NCI-H2196 (cell line): ENCODE measurements at regions not wholly inside any gene's neighbourhood (a gene's known extent, or its start where the extent isn't known, plus 50 kb on each side); places are given as distances from the start of the nearest gene placed in this dataset.

Source experiments
- DNase-seq: peaks from one replicate; lab custom pipeline; 2025; ENCODE audit not compliant: unreplicated experiment; lab: John Stamatoyannopoulos, UW

DNA sequence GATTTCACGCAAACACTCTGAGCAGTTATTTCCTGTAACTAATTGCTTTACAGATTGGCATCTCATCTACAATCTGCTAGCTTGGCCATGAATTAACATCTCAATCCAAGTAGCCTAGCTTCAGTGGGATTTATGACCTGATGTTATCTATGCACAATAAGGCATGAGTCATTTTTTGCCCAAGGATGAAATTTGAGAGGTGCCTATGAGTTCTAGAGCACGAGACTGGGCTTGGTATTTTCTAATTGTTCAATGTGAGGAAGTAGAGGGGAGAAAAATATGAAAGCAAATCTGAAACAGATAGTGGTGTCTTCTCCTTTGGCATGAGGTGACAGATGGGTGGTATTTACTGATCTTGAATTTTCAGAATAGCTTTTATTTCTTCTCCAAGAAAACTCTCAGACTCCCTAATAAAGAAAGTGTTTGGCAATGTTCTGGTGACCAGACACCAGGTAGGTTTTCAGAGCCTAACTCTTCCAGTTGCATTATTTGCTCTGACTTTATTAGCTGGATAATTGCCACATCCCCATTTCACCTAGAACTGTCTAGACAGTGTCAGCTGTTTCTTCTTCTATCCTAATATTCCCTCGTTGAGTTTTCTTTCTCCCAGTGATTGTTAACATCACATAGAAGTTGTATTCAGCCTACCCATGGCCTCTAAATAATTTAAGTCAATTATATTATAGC lies 301.0 kb upstream of the UMPS start:
- DNase-seq = peak; percentile 94

DNA sequence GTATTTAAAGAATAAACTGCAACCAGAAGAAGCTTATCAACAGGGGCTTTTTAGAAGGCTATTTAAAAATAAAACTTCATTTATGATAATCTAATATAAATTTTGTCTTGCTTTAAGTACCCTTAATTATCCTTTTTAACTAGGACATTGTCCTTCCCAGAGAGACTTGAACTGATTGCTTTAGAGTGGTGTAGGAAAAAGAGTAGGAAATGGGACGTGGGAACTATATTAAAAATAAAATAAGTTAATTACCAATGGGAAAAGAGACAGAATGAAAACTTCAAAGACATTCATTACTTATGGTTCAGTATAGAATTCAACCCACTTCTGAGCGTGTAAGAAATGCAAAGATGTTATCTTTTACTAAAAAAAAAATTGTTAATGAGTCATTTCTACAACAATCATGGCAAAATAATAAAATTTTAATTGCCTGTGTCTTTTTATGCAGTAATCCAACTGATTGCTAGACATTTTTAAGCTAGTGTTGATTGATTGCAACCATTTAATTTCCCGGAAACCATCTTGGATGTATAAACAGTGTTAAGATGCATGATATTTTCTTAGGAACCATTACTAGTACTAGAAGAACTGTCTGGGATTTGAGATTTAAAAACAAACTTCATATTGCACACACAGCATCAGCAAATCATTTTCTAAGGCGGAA lies 298.8 kb upstream of the UMPS start:
- DNase-seq = no peak

DNA sequence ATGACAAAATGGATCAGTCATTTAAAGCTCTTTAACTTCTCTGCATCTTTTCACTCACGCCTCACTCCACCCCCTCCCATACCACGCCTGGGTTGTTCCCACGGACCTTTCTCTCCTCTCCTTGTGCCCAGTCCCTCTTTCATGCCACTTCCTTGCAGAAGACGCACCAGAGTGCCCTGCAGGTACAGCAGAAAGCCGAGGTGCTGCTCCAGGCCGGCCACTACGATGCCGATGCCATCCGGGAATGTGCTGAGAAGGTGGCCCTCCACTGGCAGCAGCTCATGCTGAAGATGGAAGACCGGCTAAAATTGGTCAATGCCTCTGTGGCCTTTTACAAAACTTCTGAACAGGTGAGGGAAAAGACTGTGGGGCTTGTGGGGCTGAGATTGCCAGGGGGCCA lies 296.1 kb upstream of the UMPS start:
- no peak for DNase-seq

DNA sequence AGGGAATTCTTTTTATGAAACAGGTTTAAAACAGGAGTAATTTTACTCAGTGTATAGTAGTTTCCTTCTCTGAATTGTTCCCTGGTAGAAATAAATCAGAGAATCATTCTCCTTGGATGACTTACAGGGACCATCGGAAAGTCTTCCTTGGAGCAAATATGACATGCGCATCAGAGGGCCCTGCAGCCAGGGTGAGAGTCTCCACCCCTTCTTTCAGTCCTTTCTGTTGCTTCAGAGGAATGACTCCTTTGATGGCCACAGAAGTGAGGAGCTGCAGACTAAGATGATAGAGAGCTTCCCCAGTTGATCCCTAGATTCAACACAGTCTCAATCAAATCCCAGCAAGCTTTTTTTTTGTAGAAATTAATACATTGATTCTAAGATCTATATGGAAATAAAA lies 294.8 kb upstream of the UMPS start:
- DNase-seq = no peak

DNA sequence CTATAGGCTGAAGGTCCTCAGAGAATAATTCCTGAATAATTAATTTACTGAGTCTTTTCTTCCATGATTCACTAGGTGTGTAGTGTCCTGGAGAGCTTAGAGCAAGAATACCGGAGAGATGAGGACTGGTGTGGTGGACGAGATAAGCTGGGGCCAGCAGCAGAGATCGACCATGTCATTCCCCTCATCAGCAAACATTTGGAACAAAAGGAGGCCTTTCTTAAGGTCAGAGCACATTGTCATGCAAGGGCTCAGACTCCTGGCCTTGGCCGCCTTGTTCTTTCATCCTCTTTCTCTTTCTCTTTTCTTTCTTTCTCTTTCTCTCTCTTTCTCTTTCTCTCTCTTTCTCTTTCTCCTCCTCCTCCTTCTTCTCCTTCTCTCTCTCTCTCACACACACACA lies 291.4 kb upstream of the UMPS start:
- DNase-seq = no peak

DNA sequence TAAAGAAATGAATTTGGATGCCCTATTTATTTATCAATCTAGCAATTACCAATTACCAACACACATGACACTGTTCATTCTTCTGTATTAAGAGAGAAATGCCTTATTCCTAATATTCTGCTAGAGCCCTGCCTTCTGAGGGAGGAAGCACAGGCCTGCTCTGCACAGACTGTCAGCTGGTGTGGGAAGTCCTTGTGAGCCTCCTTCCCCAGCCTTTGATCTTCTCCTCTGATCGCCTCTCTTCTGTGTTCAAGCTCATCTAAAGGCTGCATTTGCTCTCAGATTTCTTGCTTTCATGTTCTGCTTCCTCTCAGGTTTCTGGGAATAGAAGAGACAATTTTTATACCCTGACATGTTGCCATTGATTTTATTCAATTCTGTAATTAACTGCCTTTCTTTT lies 290.6 kb upstream of the UMPS start:
- no peak for DNase-seq

DNA sequence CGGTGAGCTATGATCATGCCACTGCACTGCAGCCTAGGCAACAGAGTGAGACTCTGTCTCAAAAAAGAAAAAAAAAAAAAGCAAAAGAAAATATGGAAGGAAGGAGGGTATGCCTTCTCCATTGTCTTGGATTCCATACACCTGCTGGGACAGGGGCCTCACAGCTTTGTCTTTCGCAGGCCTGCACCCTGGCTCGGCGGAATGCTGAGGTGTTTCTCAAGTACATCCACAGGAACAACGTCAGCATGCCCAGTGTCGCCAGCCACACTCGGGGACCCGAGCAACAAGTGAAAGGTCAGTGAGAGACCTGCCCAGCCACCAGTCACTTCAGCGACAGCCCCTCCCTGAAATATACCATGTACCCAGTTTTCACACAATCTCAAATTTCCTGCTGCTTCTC lies 288.5 kb upstream of the UMPS start:
- no peak for DNase-seq

DNA sequence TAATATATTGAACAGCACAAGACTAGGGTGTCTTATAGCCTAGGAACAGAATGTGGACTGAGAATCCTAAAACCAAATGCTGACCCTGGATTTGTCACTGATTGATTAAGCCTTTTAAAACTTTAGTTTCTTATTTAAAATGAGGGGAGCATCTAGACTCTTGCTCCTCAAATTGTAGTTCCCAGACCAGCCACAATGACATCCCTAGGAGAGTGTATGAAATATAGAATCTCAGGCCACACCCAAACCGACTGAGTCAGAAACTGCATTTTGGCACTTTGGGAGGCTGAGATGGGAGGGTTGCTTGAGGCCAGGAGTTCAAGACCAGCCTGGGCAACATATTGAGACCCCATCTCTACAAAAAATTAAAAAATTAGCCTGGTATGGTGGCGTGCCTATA lies 287.8 kb upstream of the UMPS start:
- no peak for DNase-seq

DNA sequence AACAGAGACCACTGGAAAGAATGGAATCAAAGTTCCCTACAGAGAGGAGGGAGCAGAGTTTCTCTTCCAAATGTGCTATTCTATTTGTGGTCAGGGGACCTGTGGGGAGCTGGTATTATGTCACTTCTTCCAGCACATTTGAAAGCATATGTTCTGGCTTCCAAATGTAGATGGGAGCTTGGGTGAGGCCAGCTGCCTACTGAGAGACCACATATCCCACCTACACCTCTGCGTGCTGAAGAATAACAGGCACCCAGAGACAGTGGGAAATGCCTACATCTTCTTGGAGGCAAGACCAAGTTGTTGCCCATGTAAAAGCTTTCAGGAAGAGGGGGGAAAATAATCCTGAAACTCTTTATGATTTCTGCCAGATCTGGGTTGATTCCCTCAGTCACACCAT lies 286.8 kb upstream of the UMPS start:
- no peak for DNase-seq

DNA sequence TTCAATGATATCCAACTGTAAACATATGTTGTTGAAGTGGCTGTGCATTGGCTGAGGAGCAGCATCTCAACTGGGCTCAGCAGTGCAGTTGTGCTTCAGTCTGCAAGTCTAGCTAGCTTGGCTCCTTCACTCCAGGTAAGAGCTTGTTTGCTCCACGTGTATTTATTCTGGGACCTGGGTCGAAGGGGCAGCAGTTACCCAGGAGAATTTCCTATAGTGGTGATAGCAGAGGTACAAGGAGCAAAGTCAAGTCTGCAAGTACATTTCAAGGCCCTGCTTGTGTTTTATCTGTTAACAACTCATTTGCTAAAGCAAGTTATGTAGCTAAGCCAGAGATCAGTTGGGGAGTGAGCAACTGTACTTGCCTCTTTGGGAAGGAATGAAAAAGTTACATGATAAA lies 286.2 kb upstream of the UMPS start:
- DNase-seq = no peak

DNA sequence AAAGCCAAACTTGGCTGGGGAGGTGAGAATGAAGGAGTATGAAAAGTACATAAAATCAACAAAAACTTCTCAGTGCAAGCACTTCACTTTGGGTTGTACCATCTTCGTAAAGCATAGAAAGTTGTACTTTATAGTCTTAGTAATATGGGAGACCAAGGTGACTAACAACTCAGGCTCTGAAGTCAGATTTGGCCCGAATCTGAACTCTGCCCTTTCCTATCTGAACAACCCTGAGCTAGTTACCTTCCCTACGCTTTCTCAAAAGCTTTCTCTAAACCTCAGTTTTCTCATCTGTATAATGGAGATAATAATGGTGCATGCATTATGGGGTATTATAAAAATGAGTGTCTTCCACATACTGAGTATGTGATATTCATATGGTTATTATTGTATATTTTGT lies 285.4 kb upstream of the UMPS start:
- no peak for DNase-seq

DNA sequence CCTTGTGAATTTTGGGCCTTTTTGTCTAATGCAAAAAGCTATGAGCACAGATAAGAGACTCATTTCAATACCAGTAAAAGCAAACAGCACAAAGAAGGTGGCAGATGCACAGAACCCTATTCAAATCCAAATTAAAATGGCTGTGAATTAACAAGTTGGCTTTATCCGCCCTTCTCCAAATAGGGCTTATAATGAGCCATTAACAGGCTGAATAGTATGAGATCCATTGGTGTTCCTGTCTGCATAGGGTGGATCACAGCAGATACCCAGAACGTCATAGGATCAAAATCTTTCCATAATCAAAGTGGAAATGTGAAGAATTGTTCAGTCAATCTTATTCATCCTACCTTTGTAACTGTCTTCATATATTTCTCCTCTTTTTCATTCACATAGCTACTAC lies 282.4 kb upstream of the UMPS start:
- DNase-seq = no peak

DNA sequence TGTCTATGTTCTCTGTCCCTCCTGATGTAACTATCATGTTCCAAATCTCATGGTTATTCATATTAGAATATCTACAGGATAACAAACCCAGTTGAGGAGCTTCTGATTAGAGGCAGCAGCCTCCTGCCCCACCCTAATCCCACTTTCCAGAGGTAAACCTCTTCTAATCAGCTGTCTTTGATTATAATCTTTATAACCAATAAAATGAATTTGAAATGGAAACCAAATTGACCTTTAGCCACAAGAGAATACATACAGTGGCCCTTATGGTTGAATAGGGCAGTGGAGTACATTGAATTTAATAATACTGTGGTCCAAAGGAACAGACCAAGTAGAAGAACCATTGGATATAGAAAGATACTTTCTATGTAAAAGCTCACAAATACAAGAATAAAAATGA lies 281.3 kb upstream of the UMPS start:
- DNase-seq = no peak

DNA sequence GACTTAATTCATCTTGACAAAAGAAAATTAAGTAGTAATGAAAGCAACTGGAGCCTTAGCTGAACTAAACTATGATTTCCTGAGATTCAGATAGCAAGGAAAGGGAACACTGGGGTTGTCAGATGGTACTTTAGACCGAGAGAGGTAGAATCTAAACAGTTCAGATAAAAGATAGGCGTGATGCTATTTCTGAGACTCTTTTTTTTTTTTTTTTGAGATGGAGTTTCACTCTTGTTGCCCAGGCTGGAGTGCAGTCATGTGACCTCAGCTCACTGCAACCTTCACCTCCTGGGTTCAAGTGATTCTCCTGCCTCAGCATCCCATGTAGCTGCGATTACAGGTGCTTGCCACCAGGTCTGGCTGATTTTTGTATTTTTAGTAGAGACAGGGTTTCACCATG lies 279.9 kb upstream of the UMPS start:
- DNase-seq = no peak

DNA sequence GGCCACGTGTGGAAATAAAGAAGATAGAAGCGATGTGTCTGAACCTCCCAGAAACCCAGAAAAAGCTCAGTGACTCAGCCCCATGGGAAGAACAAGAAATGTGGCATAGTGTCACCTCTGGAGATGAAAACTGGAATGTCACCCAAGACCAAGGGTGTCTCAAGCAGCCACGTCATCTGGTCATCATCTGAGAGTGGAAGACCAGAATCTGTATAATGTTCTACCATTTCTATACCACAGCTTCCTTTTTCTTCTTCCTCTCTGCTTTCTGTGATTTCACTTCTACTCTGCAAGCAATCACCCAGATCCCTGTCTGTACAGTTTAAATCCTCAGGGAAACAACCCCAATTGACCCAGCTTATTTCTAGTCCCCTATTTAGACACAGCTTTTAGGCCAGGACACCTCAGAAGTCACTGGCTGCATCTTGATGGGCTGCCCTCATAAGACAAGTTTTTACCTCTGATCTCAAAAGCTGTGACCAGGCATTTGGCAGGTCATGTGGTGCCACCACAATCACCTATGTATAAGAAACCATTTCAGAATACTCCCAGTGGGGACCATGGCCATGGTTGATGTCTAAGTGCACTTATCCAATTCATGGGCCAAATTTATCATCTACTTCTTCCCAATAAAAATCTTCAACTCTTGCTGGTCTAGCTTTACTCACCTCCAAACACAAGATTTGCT lies 278.5 kb upstream of the UMPS start:
- no peak for DNase-seq

DNA sequence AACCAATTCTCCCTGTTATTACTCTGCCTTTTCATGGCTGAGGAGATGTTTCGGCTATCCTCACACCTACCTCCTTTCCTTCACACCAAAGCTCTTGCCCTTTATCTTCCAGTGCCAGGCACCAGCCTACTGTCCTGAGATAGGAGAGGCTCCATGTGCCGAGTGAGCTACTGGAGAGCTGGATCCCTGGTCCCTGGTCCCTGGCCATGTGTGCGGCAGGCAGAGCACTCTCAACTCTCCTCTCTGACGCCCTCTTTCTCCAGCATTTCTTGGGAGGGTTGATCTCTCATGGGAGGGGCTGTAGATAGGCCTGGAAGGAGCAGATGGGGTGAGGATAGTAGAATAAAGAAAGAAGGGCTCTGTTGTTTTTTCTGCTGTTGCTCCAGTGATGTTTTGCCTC lies 277.1 kb upstream of the UMPS start:
- no peak for DNase-seq

DNA sequence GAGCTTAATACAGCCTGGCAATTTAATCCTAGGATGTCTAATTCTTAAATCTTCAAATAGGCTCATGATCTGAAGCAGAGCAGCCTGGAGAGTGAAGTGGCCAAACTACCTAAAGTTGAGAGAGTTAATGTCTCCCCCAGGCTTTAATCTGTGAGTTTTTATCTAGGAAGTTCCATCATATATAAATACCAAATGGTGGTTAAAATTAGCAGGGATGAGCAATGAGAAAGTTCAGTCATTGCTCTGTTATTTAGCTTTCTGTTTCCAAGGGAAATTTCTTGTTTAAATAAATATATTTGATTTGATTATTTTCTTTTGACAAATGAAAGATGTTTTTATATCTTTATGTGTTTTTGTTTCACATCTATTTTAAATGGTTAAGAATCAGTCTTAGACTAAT lies 274.4 kb upstream of the UMPS start:
- no peak for DNase-seq

DNA sequence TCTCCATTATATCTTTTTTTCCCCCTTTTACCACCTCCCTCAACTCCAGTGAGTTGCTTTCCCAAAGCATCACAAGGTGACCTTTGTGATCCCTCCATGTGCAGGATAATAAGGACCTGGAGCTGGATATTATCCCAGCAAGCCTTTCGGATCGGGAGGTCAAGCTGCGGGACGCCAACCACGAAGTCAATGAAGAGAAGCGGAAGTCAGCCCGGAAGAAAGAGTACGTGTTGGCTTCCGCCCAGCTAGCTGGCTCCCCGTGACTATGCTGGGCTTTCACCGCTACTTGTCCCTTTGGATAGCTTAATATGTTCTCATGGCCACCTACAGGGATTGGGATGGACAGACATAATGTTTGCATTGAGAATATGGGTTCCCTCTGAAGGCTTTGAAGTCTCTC lies 273.7 kb upstream of the UMPS start:
- DNase-seq = no peak

DNA sequence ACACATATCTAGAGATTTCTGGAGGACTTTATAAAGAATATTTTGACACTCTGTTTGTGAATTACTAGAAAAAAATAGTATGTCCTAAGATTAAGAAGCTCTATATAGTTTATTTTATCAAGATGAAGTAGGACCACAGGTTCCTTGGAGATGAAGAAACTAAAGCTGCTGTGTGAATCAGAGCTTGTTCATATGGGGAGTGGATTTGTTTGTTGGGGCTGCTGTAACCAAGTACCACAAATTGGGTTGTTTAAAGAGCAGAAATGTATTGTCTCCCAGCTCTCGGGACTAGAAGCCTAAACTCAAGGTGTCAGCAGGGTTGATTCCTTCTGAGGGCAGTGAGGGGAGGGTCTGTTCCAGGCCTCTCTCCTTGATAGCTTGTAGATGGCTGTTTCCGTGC lies 270.6 kb upstream of the UMPS start:
- DNase-seq = no peak

DNA sequence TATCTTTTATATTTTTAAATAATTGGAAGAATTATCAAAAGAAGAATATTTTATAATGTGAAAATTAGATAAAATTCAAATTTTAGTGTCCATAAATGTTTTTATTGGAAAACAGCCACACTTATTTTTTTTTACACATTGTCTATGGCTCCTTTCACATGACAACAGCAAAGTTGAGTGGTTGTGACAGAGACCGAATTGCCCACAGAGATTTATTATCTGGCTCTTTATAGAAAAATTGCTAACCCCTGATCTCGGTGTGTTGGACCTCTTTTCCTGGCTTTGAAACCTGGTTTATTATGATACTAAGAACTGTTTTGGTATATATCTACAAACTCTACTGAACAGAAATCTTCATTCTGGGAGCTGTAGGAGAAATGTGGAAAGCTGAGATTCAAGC lies 269.1 kb upstream of the UMPS start:
- no peak for DNase-seq

DNA sequence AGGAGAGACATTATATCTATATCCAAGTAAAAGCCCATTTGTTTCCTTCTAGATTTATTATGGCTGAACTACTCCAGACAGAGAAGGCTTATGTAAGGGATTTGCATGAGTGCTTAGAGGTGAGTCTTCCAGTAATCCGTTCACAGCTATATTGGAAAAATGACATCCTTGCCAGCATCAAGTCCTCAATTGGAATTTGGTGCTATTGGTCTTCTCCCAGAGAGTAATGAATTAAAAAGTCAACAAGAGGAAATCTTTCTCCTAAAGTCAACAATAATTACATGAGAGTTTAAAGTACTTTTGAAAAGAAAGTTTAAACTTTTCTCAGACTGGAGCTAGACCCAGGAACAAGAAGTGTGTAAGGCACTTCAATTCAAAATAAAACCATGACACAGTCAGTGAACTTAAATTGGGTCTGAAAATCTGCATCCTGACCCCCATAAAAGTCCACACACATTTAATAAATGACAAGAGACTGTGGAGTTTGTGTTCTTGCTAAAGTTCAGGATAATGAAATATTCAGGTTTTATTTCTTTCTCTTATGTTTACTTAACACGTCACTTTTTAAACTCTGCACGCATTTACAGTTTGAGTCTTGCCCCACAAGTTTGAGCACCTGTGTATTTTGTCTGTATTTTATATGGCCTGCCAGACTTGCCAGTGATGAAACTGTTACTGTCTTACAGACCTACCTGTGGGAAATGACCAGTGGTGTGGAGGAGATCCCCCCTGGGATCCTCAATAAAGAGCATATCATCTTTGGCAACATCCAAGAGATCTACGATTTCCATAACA lies 268.2 kb upstream of the UMPS start:
- no peak for DNase-seq

DNA sequence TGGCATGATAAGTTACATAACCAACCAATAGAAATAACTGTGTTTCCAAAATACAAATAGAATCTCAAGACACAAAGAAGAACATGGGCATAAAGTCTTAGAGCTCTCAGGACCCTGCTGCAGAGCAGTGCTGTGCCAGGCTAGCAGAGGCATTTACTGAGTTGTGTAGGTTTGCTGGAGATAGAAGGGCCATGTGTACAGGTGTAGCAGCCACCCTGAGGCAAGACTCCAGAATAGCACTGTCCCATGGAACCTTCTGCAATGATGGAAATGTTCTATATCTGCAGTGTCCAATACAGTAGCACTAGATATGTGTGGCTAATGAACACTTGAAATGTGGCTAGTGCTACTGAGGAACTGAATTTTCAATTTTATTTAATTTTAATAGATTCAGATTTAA lies 267.0 kb upstream of the UMPS start:
- no peak for DNase-seq
